Myocyte (in vitro differentiated cells): ENCODE measurements at regions not wholly inside any gene's neighbourhood (a gene's known extent, or its start where the extent isn't known, plus 50 kb on each side); places are given as distances from the start of the nearest gene placed in this dataset.

Experiments
- DNase-seq: peaks from one replicate; pipeline ENCODE4 v3.0.0-alpha.2; 2012; ENCODE audit warnings: low read depth

DNA sequence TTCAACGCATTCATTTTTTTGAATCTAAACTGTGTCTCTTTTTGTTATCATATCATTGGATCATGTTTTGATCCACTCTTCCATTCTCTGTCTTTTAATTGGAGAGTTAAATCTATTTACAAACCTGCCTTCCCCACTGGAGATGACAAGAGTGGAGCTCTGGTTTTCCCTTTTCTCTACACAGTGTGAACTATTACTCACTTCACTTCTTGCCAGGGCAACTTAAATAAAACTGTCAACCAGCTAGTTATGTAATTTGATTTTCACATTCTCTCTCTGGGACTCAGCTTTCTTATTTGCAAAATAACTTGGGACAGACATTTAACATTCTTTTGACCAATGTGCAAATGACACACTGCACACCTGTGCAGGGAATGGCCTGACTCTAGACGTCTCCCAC lies 230.8 kb upstream of the CST7 start:
- no peak for DNase-seq

DNA sequence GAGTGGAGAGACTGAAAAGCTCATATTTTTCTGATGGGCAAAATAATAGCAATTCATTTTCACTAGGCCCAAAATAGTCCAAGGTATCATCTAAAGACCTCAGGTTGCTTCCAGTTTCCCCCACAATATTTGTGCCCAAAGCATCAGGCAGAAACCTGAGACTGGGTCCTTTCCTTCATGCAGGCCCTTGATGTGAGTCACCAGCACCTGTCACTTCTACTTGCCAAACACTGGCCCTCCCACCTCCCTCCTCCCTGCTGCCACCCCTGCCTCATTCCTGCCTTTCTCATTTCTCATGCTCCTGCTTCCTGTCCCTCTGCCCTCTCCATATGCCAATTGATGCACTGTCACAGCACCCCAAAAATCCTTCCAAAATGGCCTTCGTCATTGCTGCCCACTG lies 230.4 kb upstream of the CST7 start:
- peak; percentile 58 for DNase-seq

DNA sequence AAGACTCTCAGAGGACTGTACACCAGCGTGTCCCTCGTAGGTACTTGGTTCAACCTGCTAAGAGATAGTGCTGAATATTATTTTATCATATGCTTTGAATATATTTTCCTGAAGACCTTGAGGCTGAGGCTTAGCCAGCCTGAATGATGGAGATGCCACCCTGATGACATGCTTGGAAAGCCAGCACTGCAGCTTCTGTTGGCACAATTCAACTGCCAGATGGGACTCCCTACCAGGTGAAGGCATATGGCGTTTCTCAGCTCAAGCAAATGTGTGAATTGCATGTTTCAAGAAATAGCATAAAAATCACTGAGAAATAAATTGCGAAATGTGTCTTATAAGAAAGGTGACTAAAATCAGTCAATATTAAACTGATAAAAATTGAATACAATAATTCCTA lies 228.1 kb upstream of the CST7 start:
- no peak for DNase-seq

DNA sequence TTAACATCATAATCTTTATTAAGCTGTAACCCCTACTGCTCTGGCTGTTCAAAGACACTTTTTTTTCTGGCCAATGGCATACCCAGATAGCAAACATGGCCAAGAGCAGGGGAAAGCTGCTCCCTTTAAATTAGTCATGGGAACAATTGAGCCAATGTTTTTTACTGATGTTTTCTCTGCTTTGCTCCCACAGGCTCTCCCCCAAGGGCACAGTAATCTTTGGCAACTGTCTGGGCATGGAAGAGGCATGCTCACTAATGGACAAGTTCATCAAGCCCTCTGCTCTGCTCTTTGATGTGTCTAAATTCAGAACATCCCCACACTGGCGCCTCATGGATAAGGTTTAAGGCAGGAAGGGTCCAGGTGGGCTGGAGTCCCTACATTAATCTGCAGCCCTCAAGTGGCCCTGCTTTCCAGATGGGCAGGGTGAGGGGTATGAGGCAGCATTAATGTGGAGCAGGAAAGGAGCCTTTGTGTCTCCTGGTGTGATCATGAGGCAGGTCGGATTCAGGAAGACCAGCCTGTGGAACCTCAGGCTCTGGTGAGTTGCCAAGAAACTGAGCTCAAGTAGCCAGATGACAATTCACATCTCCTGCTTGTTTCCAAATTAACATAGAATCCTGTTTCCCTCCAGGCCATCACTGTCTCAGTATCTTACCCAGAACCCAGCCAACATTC lies 227.0 kb upstream of the CST7 start:
- DNase-seq, result no peak

DNA sequence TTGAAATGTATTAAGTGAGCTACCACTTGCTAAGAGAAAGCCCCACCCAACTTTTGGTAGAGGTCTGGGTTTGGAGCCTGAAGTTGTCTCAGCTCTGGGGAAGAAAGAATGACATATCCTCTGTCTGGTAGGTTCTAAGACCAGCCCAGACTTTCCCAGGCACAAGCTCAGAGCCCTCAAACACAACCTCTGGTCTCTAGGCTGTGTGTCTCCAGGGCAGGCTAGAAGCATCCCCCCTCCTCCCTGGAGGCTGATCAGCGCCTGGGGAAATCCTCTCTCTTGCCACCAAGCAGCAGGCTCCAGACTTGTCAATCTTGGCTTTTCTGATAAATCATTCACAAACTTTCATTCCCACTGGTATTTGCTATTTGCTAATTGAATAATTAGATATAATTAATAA lies 226.5 kb upstream of the CST7 start:
- DNase-seq, result no peak

DNA sequence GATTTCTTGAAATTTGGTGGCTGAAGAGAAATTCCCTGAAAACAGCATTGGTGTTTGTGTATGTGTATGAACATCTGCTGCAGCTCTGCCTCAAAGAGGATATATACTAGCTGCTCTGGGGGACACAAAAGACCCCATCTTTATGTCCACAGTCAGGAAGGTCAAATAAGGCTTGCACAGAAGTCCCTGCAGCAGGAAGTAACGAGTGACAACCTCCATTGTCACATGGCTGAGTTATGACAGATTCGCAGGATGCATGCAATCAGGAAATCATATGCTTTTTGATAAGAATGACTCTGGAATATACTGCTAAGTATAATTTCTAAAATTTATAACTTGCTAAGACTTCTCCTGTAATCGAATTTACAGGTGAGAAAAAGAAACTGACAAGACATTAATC lies 225.9 kb upstream of the CST7 start:
- no peak for DNase-seq

DNA sequence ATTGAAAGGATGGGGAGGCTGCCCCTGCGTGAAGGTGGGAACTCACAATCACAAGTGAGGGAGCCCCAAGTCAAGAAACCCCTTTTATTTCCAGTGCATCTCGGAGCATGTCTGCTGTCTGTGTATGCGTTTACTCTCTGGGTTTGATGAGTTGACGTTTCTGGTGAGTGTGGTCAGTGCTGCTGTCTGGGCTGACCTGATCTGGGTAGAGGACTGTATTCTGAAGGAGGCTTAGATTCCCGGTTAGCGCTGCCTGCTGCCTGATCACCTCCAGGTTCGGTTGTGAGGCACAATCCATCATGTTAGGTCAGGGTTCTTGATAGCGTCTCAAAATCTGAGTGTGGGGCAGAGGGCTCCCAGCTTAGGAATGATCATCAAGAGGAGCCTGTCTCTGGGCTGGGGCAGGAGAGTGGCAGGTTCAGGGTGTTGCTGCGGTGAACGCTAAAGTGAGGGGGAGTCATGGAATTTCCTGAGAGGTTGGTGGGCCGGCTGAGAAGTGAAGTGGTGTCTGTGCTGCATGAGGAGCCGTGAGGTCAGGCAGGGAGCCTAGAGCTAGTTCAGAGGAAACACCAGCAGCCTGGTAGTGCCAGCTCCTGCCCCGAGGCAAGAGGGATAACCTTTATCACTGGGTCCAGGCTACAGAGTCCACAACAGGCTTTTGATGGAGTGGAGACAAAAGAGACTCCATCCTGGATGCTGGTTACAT lies 225.3 kb upstream of the CST7 start:
- no peak for DNase-seq

DNA sequence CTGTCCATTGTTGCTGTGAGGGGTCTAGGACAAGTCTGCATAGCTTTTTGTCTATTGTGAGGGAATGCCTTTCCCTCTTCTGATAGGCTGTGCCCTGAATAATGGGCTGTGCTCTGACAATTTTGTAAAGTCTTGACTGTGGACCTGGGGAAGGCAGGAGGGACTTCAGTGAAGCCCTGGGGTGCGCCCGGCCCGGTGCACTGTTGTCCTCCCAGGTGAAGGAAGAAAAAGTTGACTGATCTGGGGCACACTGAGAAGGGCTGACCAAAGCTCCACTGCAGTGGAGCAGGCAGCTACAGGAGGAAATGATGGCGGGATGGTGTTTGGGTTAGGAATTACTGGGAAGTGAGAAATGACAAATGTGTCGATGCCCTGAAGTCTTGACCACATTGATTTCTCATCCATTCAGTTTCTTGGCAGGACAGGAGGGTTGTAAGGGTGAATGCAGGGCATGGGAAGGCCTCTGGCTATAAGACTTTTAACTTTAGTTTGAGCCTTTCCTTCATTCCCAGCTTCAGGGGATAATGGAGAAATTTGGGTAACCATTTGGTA lies 224.0 kb upstream of the CST7 start:
- no peak for DNase-seq

DNA sequence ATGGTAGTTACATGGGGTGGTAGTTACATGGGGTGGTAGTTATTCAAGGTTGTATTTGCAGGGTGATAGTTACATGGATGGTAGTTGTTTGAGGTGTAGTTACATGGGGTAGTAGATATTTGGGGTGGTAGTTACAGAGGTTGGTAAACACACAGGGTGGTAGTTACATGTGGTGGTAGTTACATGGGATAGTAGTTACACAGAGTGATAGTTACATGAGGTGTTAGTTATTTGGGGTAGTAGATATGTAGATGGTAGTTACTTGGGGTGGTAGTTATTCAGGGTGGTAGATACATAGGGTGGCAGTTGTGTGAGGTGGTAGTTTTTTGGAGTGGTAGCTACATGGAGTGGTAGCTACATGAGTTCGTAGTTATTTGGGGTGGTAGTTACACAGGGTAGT lies 221.3 kb upstream of the CST7 start:
- DNase-seq, result no peak

DNA sequence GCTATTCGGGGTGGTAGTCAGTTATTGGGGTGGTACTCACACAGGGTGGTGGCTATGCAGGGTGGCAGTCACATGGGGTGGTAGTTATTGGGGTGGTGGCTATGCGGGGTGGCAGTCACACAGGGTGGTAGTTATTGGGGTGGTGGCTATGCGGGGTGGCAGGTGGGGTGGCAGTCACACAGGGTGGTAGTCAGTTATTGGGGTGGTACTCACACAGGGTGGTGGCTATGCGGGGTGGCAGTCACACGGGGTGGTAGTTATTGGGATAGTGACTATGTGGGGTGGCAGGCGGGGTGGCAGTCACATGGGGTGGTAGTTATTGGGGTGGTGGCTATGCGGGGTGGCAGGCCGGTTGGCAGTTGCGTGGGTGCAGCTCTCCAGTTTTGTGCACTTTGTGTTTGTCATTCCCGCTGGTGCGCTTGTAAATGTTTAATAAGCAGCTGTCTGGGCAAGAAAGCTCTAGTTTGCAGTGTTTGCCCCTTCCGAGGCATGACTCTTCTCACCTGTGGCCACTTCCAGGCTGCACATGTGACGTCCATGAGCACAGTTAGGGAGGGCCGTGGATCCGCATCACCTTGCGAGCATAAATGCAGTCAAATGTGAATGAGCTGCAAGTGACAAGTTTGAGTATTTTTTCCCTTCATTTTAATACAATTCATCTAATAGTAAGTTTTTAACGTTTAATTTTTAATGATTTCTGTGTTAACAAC lies 219.0 kb upstream of the CST7 start:
- no peak for DNase-seq

DNA sequence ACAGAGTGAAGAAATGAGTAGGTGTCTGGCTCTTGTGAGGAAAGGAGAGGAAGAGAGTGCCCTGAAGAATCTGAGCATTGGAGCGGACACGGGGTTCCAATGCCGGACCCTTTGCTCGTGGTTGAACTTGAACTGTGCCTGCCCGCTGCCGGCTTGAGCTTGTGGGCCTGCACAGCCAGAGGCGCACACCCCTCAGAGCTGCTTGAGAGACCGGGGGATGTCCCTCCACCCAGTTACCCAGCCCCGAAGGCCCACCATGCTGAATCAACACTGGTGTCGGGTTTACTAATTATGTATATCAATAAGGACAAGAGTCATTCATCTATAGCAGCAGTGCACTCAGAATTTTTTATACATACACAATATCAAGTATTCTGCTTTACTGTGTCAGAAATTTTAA lies 218.3 kb upstream of the CST7 start:
- DNase-seq, result no peak

DNA sequence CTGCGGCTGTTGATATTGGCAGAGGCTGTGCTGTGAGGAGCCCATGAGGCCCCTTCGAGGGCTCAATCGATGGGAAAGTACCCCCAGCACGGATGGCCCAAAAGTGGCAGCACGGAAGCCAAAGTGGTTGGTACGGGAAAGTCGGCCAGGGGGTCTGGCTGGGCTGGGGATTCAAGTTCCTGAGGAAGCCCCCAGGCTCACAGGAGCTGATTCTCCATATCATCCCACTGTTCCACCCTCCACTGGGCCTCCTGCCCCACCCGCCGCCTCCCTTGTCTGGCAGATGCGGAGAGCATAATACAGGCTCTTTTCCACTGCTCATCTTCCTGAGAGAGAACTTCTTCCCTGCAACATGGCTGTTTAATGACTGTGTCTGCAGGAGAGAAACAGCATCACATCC lies 217.8 kb upstream of the CST7 start:
- DNase-seq, result no peak

DNA sequence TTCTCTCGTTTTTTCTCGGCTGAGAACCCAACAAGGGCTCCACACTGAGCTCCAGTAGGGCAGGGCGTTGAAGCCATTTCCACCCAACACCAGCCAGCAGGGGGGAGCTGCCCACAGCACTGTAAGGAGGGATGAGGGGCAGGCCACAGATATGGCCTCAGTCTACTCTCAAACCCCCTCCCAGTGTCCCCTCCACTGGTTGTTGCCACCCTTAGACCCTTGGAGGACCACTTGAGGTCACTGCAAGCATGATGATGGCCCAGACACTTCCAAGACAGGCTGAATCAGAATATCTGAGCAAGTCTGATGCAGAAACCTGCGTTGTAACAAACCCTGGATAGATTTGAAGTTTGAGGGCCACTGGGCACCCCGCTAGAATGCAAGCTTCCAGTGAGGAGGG lies 217.0 kb upstream of the CST7 start:
- no peak for DNase-seq

DNA sequence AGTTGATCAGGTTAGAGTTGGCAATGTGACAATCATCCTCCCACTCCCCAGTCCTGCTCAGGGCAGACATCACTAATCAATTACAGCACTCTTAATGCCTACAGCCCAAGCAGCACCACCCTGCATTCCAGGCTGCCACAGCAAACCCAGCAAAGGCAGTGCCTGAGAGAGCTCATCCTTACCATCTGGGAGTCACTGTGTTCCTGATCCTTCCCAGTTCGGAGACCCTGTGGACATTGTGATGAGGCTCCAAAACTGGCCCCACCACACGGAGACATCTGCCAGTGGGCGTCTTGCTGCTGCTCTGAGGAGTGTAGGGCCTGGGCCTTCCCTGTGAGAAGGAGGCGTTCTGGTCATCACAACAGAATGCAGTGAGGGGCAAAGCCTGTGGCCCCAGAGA lies 216.5 kb upstream of the CST7 start:
- DNase-seq, result no peak

DNA sequence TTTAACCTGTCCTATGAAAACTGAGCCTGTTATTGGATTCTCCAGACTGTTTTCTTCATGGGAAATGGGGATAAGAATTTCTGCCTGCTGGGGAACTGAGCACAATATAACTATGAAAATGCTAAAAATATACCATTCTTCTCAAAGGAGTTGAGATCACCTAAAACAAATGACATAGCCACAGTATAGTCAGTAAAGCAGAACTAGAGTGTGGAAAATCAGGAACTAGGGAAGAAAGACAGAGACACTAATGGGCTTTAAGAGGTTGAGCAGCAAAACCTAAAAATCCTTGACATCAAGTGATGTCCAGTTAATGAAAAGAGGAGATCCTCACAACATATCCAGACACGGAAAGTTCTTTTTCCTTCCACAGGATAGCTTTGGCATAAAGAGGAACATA lies 215.7 kb upstream of the CST7 start:
- DNase-seq, result no peak

DNA sequence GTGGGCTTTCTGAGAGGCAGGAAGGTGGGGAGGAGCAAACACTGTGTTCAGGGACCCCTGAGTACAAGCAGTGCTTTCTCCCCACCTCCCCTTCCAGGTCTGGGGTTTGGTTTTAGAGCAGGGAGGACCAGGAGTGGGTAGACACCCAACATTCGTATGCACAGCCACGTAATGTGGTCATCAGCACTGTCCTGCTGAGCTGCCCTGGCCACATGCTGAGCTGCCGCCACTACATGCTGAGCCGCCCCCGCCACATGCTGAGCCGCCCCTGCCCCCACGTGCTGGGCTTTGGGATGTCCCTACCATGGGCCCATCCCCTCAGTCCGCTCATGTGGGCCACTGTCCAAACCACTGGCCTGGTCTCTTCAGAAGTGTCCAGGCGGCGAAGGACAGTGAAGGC lies 214.9 kb upstream of the CST7 start:
- no peak for DNase-seq

DNA sequence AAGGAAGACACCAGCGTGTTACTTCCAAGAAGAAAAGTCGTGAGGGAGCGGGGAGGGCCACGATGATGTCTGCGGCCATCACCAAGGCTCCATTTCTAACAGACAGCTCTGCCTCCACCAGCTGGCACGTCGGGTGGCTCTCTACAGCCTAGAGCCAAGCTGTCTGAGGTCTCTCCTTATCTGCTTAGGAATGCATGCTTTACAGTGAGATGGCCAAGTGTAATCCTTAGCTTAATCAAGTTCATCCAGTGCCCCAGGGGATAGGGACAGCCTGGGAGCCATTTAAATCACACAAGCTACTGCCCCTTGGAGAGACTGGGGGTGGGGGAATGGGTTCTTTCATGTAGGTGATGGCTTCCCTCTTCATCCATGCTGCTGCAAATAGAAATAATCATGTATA lies 213.8 kb upstream of the CST7 start:
- DNase-seq, result no peak

DNA sequence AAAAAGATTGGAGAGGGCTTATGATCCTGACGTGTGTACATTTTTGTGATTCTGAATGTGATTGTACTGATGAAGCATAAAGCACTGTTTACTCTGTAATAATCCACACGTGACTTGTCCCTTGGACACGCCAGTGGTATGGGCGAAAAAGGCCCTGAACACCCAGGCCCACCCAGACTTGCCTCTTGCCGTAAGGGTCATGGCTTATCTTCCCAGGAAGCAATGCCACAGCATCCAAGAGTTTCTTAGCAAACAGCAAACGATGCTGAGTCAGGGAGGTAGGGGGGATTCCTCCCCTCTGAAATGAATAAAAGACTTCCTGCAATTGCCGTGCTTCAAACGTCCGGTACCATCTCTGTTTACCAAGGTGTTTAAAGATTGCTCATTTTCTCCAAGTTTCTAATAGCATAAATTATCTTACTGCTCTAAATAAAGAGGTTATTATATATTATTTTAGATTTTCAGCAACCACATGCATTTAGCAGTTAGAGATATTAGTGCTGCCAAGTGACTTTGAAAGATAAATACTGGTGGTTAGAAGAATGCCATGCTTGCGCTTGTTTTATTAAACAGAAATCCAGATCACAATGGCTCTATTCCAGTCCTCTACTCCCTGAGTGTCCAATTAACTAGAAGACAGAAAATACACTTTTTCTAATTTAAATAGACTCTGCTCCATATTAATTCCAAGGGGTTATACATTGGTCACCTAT lies 212.8 kb upstream of the CST7 start:
- no peak for DNase-seq

DNA sequence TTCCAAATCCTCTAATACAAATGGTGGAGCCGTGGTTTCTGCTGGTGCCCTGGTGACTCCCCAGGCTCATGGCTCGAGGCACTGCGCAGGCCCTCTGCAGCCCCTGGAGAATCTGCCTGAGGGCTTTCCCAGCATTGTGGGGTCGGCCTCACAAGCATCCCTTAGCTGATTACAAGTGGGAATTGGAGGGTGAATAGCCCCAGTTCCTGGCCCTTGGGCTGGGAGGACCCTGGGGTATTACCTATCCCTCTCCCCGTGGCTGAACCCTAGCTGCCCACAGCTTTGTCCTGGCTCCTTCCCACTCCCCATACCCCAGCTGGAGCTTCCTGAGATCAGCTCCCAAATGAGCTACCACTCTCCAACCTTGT lies 212.2 kb upstream of the CST7 start:
- DNase-seq, result no peak

DNA sequence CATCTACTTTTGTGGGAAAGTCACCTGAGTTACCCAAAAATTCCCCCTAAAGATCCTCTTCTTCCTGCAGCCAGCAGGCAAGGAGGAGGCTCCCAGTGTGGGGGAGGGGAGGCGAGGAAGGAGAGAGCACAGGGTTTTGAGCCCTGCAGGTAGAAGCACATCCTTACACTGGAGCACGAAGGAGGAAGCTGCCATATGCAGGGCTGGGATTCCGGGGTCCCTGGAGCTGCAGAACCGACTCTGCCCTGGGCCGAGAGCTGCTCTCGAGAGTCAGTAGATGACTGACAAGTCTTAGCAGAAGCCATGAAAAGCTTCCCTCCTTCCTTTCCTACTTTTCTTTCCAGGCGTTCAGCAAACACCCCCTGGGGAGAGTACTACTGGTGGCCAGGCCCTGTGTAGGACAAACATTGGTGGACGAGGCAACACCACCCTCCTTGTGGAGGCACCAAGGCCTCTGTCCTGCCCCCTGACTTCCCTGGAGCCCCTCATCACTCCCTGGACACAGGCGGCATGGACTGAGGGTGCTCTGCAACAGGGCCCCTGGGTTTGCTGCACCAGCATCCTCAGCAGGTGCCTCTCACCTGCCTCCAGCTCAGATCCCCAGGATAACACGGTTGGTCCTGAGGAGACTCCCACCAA lies 211.7 kb upstream of the CST7 start:
- no peak for DNase-seq

DNA sequence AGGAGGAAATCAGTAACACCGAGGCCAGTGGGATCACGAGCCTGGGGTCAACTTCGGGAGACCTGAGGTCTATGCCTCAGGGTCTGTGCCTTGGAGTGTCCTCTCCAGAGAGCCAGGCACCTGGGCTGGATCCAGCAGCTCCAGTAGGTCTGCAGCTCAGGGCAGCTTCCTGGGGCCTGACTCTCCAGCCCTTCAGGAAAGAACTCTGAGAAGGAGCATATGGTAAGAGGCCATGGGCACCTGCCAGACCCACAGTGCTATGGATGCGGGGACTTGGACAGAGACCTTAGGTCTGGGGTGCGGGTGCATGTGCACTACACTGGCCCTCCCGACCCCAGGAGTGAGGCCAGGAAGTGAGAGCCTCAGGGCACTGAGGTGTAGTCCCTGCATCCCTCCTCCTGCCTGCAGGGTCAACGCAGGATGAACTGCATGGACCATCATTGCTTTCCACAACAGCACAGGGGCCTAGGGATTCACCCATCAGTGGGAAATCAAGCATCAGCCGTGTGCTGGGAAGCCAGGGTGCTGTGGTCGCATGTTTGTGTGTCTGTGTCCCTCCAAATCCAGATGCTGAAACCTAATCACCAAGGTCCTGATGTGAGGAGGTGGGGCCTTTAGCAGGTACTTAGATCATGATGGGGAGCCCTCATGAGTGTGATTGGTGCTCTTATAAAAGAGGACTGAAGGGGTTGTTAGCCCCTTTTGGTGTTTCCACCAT lies 210.9 kb upstream of the CST7 start:
- no peak for DNase-seq
